ENCODE measurements at regions not wholly inside any gene's neighbourhood (a gene's known extent, or its start where the extent isn't known, plus 50 kb on each side); places are given as distances from the start of the nearest gene placed in this dataset.

GRCh38 chr4:130675266-130675665 is 1579.3 kb downstream of the C4orf33 start:
- TF ChIP-seq CTCF (IDR thresholded peaks at IDR 0.05), result no peak
- TF ChIP-seq CBX8 (IDR thresholded peaks at IDR 0.05), result no peak
- TF ChIP-seq EP300 (IDR thresholded peaks at IDR 0.05), result no peak
- TF ChIP-seq POLR2A (IDR thresholded peaks at IDR 0.05; ENCODE audit: low read length), result no peak
- TF ChIP-seq NFE2L2 (conservative IDR thresholded peaks at IDR 0.05; ENCODE audit: low read length), result no peak
- TF ChIP-seq TP53 (CRISPR knock-in tag; IDR thresholded peaks at IDR 0.05), result no peak
- no peak for TF ChIP-seq MAZ (IDR thresholded peaks at IDR 0.05; ENCODE audit: borderline replicate concordance, low read depth, low read length)

Data from A549 (cell line).